Dedifferentiated amniotic fluid mesenchymal stem cell (primary cell): ENCODE measurements at regions not wholly inside any gene's neighbourhood (a gene's known extent, or its start where the extent isn't known, plus 50 kb on each side); places are given as distances from the start of the nearest gene placed in this dataset.

Experiments
- DNase-seq: peaks from one replicate; pipeline ENCODE4 v3.0.0-alpha.2; 2016; ENCODE audit errors: extremely low spot score

GRCh38 chr20:4303136-4303535 is 54.0 kb upstream of the ADRA1D start:
- DNase-seq: no peak

- no peak for DNase-seq
Observed at GRCh38 chr20:4300921-4301320, 51.8 kb upstream of the ADRA1D start.

GRCh38 chr20:4300401-4300800 is 51.3 kb upstream of the ADRA1D start:
- DNase-seq: no peak

GRCh38 chr20:4299773-4300172 is 50.7 kb upstream of the ADRA1D start:
- DNase-seq: no peak

GRCh38 chr20:4299216-4299615 is 50.1 kb upstream of the ADRA1D start:
- DNase-seq: no peak
